Osteoblast (primary cell): ENCODE measurements at regions not wholly inside any gene's neighbourhood (a gene's known extent, or its start where the extent isn't known, plus 50 kb on each side); places are given as distances from the start of the nearest gene placed in this dataset.

Experiments
- DNase-seq: peaks from one replicate; pipeline ENCODE4 v3.0.0; 2011; ENCODE audit warnings: low spot score, mixed read lengths; ENCODE audit not compliant: insufficient read length; ENCODE audit errors: missing footprints
- H2AFZ ChIP-seq: 2 replicates; pipeline ENCODE4 v1.6.0; 2011; ENCODE audit warnings: mild to moderate bottlenecking, low read length
- H3K27ac ChIP-seq: 2 replicates; pipeline ENCODE4 v1.5.1; 2011; ENCODE audit warnings: mild to moderate bottlenecking, low read depth, low read length, moderate library complexity
- H3K27me3 ChIP-seq: 2 replicates; pipeline ENCODE4 v1.6.0; 2012; ENCODE audit warnings: mild to moderate bottlenecking, control low read depth, inconsistent platforms, low read length, moderate library complexity; ENCODE audit not compliant: insufficient read depth
- H3K36me3 ChIP-seq: 2 replicates; pipeline ENCODE4 v1.5.1; 2011; ENCODE audit warnings: mild to moderate bottlenecking, low read length, control low read depth, moderate library complexity; ENCODE audit not compliant: insufficient read depth
- H3K4me1 ChIP-seq: 2 replicates; pipeline ENCODE4 v1.5.1; 2011; ENCODE audit warnings: mild to moderate bottlenecking, low read length, control low read depth, moderate library complexity; ENCODE audit not compliant: insufficient read depth
- H3K4me2 ChIP-seq: 2 replicates; pipeline ENCODE4 v1.6.0; 2011; ENCODE audit warnings: mild to moderate bottlenecking, low read length; ENCODE audit not compliant: insufficient read depth
- H3K4me3 ChIP-seq: fragments of 200-600 bp; sonication (generic); 3 replicates; pipeline ENCODE4 v1.5.1; 2012; ENCODE audit warnings: mild to moderate bottlenecking, low read length, inconsistent platforms; ENCODE audit not compliant: insufficient read depth
- H3K79me2 ChIP-seq: 2 replicates; pipeline ENCODE4 v1.6.0; 2012; ENCODE audit warnings: mild to moderate bottlenecking, low read length, control low read depth, inconsistent platforms; ENCODE audit not compliant: insufficient read depth
- H3K9me3 ChIP-seq: 2 replicates; pipeline ENCODE4 v1.5.1; 2011; ENCODE audit warnings: low read depth, low read length, control low read depth
- H4K20me1 ChIP-seq: 2 replicates; pipeline ENCODE4 v1.6.0; 2012; ENCODE audit warnings: mild to moderate bottlenecking, low read length, control low read depth; ENCODE audit not compliant: insufficient read depth
- CTCF ChIP-seq: IDR thresholded peaks from 2 replicates; pipeline ENCODE4 v1.5.1; 2011; ENCODE audit warnings: mild to moderate bottlenecking, low read depth, low read length, moderate library complexity; ENCODE audit errors: extremely low read depth

GRCh38 chr6:87995461-87995860, 52.2 kb upstream of the SPACA1 start:
- Histone ChIP-seq H3K27me3 (peaks cover 7% of the 10 kb centered on the region), H2AFZ (peak overlapping the region; percentile 31), H3K79me2 (no peaks in the 10 kb centered on the region), H3K9me3 (no peaks in the 10 kb centered on the region), H4K20me1 (no peaks in the 10 kb centered on the region), H3K36me3 (no peaks in the 10 kb centered on the region), H3K27ac (no peak overlapping the region), H3K4me2 (no peak overlapping the region), H3K4me1 (no peaks in the 10 kb centered on the region), H3K4me3 (no peak overlapping the region)
- TF ChIP-seq CTCF, result no peak
- no peak for DNase-seq

DNA sequence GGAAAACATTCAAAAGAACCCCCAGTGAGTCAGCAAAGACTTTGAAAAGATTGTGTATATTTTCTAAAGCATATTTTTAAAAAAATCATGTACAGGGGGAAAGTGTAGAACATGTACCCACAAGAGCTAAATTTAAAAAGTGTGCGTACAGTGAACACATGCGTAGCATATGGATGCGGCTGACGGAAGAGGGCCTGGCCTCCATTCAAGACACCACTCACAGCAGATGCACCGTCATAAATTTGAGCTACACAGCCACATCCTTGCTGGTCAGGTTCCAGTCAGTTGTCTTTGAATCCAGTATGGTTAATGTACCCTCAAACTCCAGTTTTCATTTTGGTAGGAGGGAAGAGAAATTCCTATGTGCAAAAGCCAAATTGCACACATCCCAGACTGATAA, 54.3 kb upstream of the SPACA1 start:
- Histone ChIP-seq H3K79me2 (no peaks in the 10 kb centered on the region), H3K9me3 (no peaks in the 10 kb centered on the region), H2AFZ (no peak overlapping the region), H4K20me1 (no peaks in the 10 kb centered on the region), H3K27me3 (peaks cover 7% of the 10 kb centered on the region), H3K4me3 (no peak overlapping the region), H3K4me1 (no peaks in the 10 kb centered on the region), H3K27ac (no peak overlapping the region), H3K36me3 (no peaks in the 10 kb centered on the region), H3K4me2 (no peak overlapping the region)
- no peak for TF ChIP-seq CTCF
- DNase-seq, result no peak

DNA sequence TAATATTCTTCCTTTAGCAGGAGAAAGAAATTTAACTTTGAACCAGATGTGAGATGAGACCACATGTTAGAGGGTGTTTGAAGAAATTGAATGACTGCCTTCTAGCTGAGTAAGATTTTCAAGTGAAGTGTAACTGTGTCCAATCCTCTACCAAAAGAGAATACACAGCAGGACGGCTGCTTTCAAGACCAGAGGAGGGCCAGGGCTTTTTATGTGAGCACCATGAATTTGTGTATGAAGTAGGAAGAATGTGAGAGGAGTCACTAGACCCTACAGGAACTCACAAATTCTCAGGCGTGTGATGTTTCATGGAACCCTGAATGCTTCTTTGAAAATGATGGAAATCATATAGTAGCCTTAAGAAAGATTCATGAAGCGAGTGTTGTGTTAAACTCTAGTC, 56.8 kb upstream of the SPACA1 start:
- H3K79me2 ChIP-seq, result no peaks in the 10 kb centered on the region
- no peak overlapping the region for H2AFZ ChIP-seq
- H4K20me1 ChIP-seq, result no peaks in the 10 kb centered on the region
- no peaks in the 10 kb centered on the region for H3K36me3 ChIP-seq
- no peaks in the 10 kb centered on the region for H3K9me3 ChIP-seq
- TF ChIP-seq CTCF, result no peak
- H3K27ac ChIP-seq, result no peak overlapping the region
- H3K4me2 ChIP-seq, result no peak overlapping the region
- no peak overlapping the region for H3K4me3 ChIP-seq
- no peak for DNase-seq
- no peaks in the 10 kb centered on the region for H3K4me1 ChIP-seq
- peaks cover 6% of the 10 kb centered on the region for H3K27me3 ChIP-seq

- Histone ChIP-seq H3K4me2 (no peak overlapping the region), H3K79me2 (no peaks in the 10 kb centered on the region), H4K20me1 (no peaks in the 10 kb centered on the region), H3K36me3 (no peaks in the 10 kb centered on the region), H3K4me3 (no peak overlapping the region), H3K27me3 (no peaks in the 10 kb centered on the region), H2AFZ (no peak overlapping the region), H3K9me3 (no peaks in the 10 kb centered on the region), H3K27ac (no peak overlapping the region), H3K4me1 (no peaks in the 10 kb centered on the region)
- no peak for DNase-seq
- no peak for TF ChIP-seq CTCF
Observed at GRCh38 chr6:87982134-87982533, 65.5 kb upstream of the SPACA1 start.
